SK-N-SH (cell line): ENCODE measurements at regions not wholly inside any gene's neighbourhood (a gene's known extent, or its start where the extent isn't known, plus 50 kb on each side); places are given as distances from the start of the nearest gene placed in this dataset.
"Not testable (repeated sequence)": the region's sequence is repeated elsewhere in the genome, so short reads cannot be mapped to it uniquely, and the experiment has no call there.

ENCODE experiments used
- CTCF ChIA-PET: fragments of 300-600, 350-600 bp; formaldehyde crosslinking; extraction: SDS; loops from one replicate; lab custom pipeline; 2021; lab: Yijun Ruan, JAX
- POLR2A ChIA-PET: fragments of 350-600 bp; sonication (Branson Sonifier 250); formaldehyde crosslinking; extraction: SDS; loops from one replicate; lab custom pipeline; 2020; ENCODE audit warnings: antibody characterized with exemption, inconsistent platforms; lab: Yijun Ruan, JAX
- DNase-seq: peaks from one replicate; pipeline ENCODE4 v3.0.0; 2012
- H2AFZ ChIP-seq: fragments of 200-600 bp; sonication (generic); 2 replicates; pipeline ENCODE4 v1.8.1; 2016; ENCODE audit warnings: antibody characterized with exemption, mild to moderate bottlenecking, low read depth
- H3F3A ChIP-seq: fragments of 200-600 bp; sonication (generic); replicated peaks from 2 replicates; pipeline ENCODE3; 2016; ENCODE audit warnings: antibody characterized with exemption, mild to moderate bottlenecking; ENCODE audit not compliant: insufficient read depth
- H3K27ac ChIP-seq, 2 experiments: fragments of 200-500 bp in 1 of 2; fragments of 200-600 bp in 1 of 2; sonication (Bioruptor generic) in 1 of 2; sonication (generic), shearing (Covaris generic) in 1 of 2; 2 replicates each; pipeline versions ENCODE4 v1.5.1 to v1.6.1; 2014 to 2016; ENCODE audit warnings: low read depth in 2 of 2, inconsistent platforms in 1 of 2, low read length in 1 of 2, mild to moderate bottlenecking in 1 of 2, mixed read lengths in 1 of 2
- H3K27me3 ChIP-seq: fragments of 200-600 bp; sonication (generic), shearing (Covaris generic); 2 replicates; pipeline ENCODE4 v1.6.1; 2016; ENCODE audit warnings: mixed run types; ENCODE audit not compliant: insufficient read depth
- H3K36me3 ChIP-seq, 2 experiments: fragments of 200-500 bp in 1 of 2; fragments of 200-600 bp in 1 of 2; sonication (Bioruptor generic) in 1 of 2; sonication (generic) in 1 of 2; replicated peaks in 1 of 2; 2 replicates each; pipeline versions ENCODE3 to v1.5.1; 2014 to 2016; ENCODE audit warnings: low read length in 1 of 2, mild to moderate bottlenecking in 1 of 2; ENCODE audit not compliant: insufficient read depth in 2 of 2, control insufficient read depth in 1 of 2
- H3K4me1 ChIP-seq, 2 experiments: fragments of 200-500 bp in 1 of 2; fragments of 200-600 bp in 1 of 2; sonication (Bioruptor generic) in 1 of 2; sonication (generic), shearing (Covaris generic) in 1 of 2; 2 replicates each; pipeline versions ENCODE4 v1.5.1 to v1.6.1; 2014 to 2016; ENCODE audit warnings: low read depth in 1 of 2, low read length in 1 of 2, mixed run types in 1 of 2; ENCODE audit not compliant: insufficient read depth in 2 of 2, control insufficient read depth in 1 of 2
- H3K4me2 ChIP-seq: fragments of 200-600 bp; sonication (generic), shearing (Covaris generic); 2 replicates; pipeline ENCODE4 v1.6.1; 2017; ENCODE audit warnings: mixed run types
- H3K4me3 ChIP-seq, 2 experiments: fragments of 200-500 bp in 1 of 2; fragments of 200-600 bp in 1 of 2; sonication (Bioruptor generic) in 1 of 2; sonication (generic), shearing (Covaris generic) in 1 of 2; 2 replicates each; pipeline versions ENCODE4 v1.5.1 to v1.8.1; 2014 to 2016; ENCODE audit warnings: low read depth in 2 of 2, inconsistent platforms in 1 of 2, low read length in 1 of 2, mild to moderate bottlenecking in 1 of 2, mixed read lengths in 1 of 2, moderate library complexity in 1 of 2
- H3K79me2 ChIP-seq: fragments of 200-600 bp; sonication (generic); 2 replicates; pipeline ENCODE4 v1.8.1; 2017; ENCODE audit warnings: mild to moderate bottlenecking; ENCODE audit not compliant: insufficient read depth
- H3K9ac ChIP-seq: fragments of 200-600 bp; sonication (generic); 2 replicates; pipeline ENCODE4 v1.6.1; 2017; ENCODE audit warnings: mixed run types
- H3K9me2 ChIP-seq: fragments of 200-600 bp; sonication (generic); 2 replicates; pipeline ENCODE4 v1.6.1; 2017; ENCODE audit warnings: mixed run types
- H3K9me3 ChIP-seq: fragments of 200-600 bp; sonication (generic); 2 replicates; pipeline ENCODE4 v1.6.1; 2017; ENCODE audit warnings: mixed run types, mild to moderate bottlenecking, moderate library complexity
- H4K20me1 ChIP-seq: fragments of 200-600 bp; sonication (generic); 2 replicates; pipeline ENCODE4 v1.6.1; 2017; ENCODE audit warnings: mild to moderate bottlenecking, mixed run types; ENCODE audit not compliant: insufficient read depth
- FOXJ3 ChIP-seq: sonication (generic); formaldehyde crosslinking; IDR thresholded peaks from 2 replicates; pipeline ENCODE4 v1.5.1; 2020; ENCODE audit warnings: mild to moderate bottlenecking, missing genetic modification reagents
- GATA2 ChIP-seq: sonication (generic); formaldehyde crosslinking; IDR thresholded peaks from 2 replicates; pipeline ENCODE4 v1.5.0; 2020; ENCODE audit warnings: mild to moderate bottlenecking, missing genetic modification reagents
- JUND ChIP-seq: IDR thresholded peaks from 2 replicates; pipeline ENCODE4 v1.4.0; 2012
- MXI1 ChIP-seq: IDR thresholded peaks from 2 replicates; pipeline ENCODE4 v1.6.1; 2012; ENCODE audit warnings: mild to moderate bottlenecking, low read depth, low read length, improper control_type of control experiment
- RFX5 ChIP-seq: IDR thresholded peaks from 2 replicates; pipeline ENCODE4 v1.6.1; 2012; ENCODE audit warnings: mild to moderate bottlenecking, improper control_type of control experiment, low read length
- RXRA ChIP-seq: IDR thresholded peaks from 2 replicates; pipeline ENCODE4 v1.4.0; 2012; ENCODE audit warnings: low read depth, mild to moderate bottlenecking, borderline replicate concordance
- SMC3 ChIP-seq: IDR thresholded peaks from 2 replicates; pipeline ENCODE4 v1.6.1; 2012; ENCODE audit warnings: low read depth, low read length, improper control_type of control experiment
- TEAD4 ChIP-seq: IDR thresholded peaks from 2 replicates; pipeline ENCODE4 v1.4.0; 2012; ENCODE audit warnings: mild to moderate bottlenecking, borderline replicate concordance; ENCODE audit not compliant: insufficient read depth
- YY1 ChIP-seq: IDR thresholded peaks from 2 replicates; pipeline ENCODE4 v1.4.0; 2012; ENCODE audit warnings: low read depth, mild to moderate bottlenecking
- WGBS: methylation state at CpG from one replicate; pipeline ENCODE4 v1.1.6; 2017; ENCODE audit warnings: low lambda C conversion rate; 5-methylcytosine and 5-hydroxymethylcytosine counted together
- TF ChIP-seq, protein P1 (sequence below): IDR thresholded peaks from 2 replicates; pipeline ENCODE4 v1.4.0; 2012; ENCODE audit warnings: low read depth, borderline replicate concordance
- TF ChIP-seq, protein P2 (sequence below): IDR thresholded peaks from 2 replicates; pipeline ENCODE4; 2012
- TF ChIP-seq, protein P3 (sequence below): IDR thresholded peaks from 2 replicates; pipeline ENCODE4 v1.4.0; 2012; ENCODE audit warnings: low read depth, borderline replicate concordance
- TF ChIP-seq, protein P4 (sequence below): IDR thresholded peaks from 2 replicates; pipeline ENCODE4 v1.6.1; 2012; ENCODE audit warnings: mild to moderate bottlenecking, low read depth, low read length, moderate library complexity

DNA sequence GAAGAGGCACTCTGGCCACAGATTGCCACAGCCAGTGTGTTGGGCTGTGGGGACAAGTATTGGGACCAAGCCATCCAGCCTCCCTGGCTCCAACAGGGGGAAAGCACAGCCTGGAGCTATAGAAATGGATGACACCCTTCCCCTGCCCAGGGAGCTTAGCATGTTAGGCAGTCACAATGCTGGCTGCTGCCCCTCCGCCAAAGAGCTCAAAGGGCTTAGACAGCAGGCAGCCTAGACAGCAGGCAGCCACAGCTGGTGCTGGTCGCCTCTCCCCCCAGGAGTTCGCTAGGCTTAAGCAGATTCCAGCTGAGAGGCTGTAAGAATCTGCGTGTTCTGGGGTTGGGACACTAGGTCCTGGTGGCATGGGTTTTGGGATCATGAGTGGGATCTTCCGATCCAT lies 94.5 kb upstream of the MXRA5 start (continued):
- TF ChIP-seq MXI1 (no peak), GATA2 (CRISPR knock-in tag) (no peak), FOXJ3 (no peak), YY1 (no peak), TEAD4 (no peak), RXRA (no peak), RFX5 (no peak)
- TF ChIP-seq, protein P1, sequence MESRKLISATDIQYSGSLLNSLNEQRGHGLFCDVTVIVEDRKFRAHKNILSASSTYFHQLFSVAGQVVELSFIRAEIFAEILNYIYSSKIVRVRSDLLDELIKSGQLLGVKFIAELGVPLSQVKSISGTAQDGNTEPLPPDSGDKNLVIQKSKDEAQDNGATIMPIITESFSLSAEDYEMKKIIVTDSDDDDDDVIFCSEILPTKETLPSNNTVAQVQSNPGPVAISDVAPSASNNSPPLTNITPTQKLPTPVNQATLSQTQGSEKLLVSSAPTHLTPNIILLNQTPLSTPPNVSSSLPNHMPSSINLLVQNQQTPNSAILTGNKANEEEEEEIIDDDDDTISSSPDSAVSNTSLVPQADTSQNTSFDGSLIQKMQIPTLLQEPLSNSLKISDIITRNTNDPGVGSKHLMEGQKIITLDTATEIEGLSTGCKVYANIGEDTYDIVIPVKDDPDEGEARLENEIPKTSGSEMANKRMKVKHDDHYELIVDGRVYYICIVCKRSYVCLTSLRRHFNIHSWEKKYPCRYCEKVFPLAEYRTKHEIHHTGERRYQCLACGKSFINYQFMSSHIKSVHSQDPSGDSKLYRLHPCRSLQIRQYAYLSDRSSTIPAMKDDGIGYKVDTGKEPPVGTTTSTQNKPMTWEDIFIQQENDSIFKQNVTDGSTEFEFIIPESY = no peak
- TF ChIP-seq, protein P2, sequence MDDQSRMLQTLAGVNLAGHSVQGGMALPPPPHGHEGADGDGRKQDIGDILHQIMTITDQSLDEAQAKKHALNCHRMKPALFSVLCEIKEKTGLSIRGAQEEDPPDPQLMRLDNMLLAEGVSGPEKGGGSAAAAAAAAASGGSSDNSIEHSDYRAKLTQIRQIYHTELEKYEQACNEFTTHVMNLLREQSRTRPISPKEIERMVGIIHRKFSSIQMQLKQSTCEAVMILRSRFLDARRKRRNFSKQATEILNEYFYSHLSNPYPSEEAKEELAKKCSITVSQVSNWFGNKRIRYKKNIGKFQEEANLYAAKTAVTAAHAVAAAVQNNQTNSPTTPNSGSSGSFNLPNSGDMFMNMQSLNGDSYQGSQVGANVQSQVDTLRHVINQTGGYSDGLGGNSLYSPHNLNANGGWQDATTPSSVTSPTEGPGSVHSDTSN = no peak

DNA sequence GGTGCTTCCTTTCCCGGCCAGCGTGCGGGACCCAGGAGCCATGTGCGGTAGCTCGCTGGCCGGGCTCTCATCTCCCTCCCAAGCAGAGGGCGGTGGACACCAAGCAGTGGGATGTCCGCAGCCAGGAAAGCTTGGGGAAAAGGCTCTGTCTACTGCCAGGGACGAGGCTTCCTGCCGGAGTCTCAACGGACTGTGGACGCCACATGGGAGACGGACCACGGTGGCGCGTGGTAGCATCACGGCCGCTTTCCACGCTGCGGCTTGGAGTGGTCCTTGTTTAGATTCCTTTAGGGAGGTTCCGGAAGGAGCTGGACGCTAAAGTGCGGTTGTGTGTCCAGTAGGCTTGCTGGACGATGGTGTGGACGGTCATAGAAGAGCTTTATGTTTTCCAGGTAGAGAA lies 89.5 kb upstream of the MXRA5 start:
- CTCF ChIA-PET, H3K4me1 ChIP-seq, H2AFZ ChIP-seq, POLR2A ChIA-PET, H3K9ac ChIP-seq, H3K9me2 ChIP-seq, H3K36me3 ChIP-seq, H3K4me3 ChIP-seq, H3K27ac ChIP-seq, H3F3A ChIP-seq, H3K27me3 ChIP-seq, DNase-seq, H4K20me1 ChIP-seq, H3K4me2 ChIP-seq, H3K79me2 ChIP-seq, H3K9me3 ChIP-seq: not testable (repeated sequence)
- 72% methylated on average over 19 of the region's 25 CpGs for WGBS

DNA sequence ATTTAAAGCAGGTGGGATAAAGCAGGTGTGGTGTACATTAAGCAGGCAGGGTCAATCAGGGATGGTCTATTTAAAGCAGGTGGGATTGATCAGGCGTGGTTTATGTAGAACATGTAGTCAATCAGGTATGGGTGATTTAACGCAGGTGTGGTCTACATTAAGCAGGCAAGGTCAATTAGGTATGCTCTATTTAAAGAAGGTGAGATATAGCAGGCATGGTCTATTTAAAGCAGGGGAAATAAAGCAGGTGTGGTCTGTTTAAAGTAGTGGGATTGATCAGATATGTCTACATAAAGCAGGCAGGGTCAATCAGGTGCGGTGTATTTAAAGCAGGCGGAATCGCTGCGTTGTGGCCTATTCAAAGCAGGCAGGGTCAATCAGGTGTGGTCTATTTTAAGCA lies 88.6 kb upstream of the MXRA5 start:
- TF ChIP-seq, protein P2 = no peak
- TF ChIP-seq SMC3 (no peak), RFX5 (no peak), JUND (no peak), GATA2 (CRISPR knock-in tag) (no peak)
- TF ChIP-seq, protein P3, sequence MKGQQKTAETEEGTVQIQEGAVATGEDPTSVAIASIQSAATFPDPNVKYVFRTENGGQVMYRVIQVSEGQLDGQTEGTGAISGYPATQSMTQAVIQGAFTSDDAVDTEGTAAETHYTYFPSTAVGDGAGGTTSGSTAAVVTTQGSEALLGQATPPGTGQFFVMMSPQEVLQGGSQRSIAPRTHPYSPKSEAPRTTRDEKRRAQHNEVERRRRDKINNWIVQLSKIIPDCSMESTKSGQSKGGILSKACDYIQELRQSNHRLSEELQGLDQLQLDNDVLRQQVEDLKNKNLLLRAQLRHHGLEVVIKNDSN = no peak
- TF ChIP-seq, protein P1 = no peak
- TF ChIP-seq, protein P4, sequence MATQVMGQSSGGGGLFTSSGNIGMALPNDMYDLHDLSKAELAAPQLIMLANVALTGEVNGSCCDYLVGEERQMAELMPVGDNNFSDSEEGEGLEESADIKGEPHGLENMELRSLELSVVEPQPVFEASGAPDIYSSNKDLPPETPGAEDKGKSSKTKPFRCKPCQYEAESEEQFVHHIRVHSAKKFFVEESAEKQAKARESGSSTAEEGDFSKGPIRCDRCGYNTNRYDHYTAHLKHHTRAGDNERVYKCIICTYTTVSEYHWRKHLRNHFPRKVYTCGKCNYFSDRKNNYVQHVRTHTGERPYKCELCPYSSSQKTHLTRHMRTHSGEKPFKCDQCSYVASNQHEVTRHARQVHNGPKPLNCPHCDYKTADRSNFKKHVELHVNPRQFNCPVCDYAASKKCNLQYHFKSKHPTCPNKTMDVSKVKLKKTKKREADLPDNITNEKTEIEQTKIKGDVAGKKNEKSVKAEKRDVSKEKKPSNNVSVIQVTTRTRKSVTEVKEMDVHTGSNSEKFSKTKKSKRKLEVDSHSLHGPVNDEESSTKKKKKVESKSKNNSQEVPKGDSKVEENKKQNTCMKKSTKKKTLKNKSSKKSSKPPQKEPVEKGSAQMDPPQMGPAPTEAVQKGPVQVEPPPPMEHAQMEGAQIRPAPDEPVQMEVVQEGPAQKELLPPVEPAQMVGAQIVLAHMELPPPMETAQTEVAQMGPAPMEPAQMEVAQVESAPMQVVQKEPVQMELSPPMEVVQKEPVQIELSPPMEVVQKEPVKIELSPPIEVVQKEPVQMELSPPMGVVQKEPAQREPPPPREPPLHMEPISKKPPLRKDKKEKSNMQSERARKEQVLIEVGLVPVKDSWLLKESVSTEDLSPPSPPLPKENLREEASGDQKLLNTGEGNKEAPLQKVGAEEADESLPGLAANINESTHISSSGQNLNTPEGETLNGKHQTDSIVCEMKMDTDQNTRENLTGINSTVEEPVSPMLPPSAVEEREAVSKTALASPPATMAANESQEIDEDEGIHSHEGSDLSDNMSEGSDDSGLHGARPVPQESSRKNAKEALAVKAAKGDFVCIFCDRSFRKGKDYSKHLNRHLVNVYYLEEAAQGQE = no peak
- TF ChIP-seq, all 33 proteins: peak for 0
- H3K79me2 ChIP-seq = no peaks in the 10 kb centered on the region
- H2AFZ ChIP-seq = no peak overlapping the region
- no peaks in the 10 kb centered on the region for H3K4me1 ChIP-seq
- ChIA-PET CTCF (no interaction called here), POLR2A (no interaction called here)
- H3K9ac ChIP-seq = no peak overlapping the region
- no peaks in the 10 kb centered on the region for H3K9me2 ChIP-seq
- H3K4me3 ChIP-seq = no peak overlapping the region
- H3K27me3 ChIP-seq = no peaks in the 10 kb centered on the region
- no peaks in the 10 kb centered on the region for H3K9me3 ChIP-seq
- no peak for DNase-seq
- no peaks in the 10 kb centered on the region for H3F3A ChIP-seq
- H4K20me1 ChIP-seq = no peaks in the 10 kb centered on the region
- no peaks in the 10 kb centered on the region for H3K36me3 ChIP-seq
- H3K4me2 ChIP-seq = no peak overlapping the region
- no peak overlapping the region for H3K27ac ChIP-seq
- 56% methylated on average over 6 of the region's 6 CpGs for WGBS
